ENCODE measurements at regions not wholly inside any gene's neighbourhood (a gene's known extent, or its start where the extent isn't known, plus 50 kb on each side); places are given as distances from the start of the nearest gene placed in this dataset.
A peak's percentile ranks its signal among the peaks of the same experiment; 100 is the strongest.

DNA sequence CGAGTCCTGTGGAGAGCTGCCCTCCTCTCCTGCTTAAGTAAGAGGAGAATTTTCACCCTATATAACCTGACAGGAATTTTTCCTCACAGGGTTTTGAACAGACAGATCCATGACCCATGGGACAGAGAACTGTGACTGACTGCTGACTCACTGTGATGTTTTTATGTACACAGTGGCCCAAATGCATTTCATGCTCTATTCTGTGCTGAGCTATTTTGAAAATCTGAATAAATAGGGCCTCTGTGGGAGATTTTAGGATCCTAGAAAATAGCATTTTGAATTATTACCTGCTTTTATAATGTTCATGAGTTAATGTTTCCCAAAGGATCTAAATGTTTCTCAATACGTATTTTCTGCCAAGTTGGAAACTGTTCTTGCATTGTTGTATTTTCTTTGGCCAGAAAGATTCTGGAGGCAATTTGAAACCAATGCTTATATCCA is 577.4 kb downstream of the HTR1B start:
- no peaks in the 10 kb centered on the region for H3K4me1 ChIP-seq (ENCODE audit: insufficient read depth, low read length)
- intact Hi-C loops (cut with micrococcal nuclease; ENCODE audit: unreplicated experiment): no loop called here
- in situ Hi-C loops (cut with HindIII; ENCODE audit: extremely low pct_ligation_motif_present, low pct_unique_long_range_greater_than_20kb): no loop called here
- no peaks in the 10 kb centered on the region for H4K20me1 ChIP-seq (ENCODE audit: insufficient read depth, low read length)
- H3K36me3 ChIP-seq (replicated peaks in 1 of 2; ENCODE audit: control insufficient read depth in 1 of 2, insufficient read depth in 2 of 2, low read length in 2 of 2): no peaks in the 10 kb centered on the region
- no peaks in the 10 kb centered on the region for H3K9me3 ChIP-seq (ENCODE audit: low read length)
- H3K4me3 ChIP-seq (replicated peaks in 1 of 3; ENCODE audit: insufficient read depth in 1 of 3, low read depth in 2 of 3, low read length in 3 of 3): no peak overlapping the region
- no peak overlapping the region for H3K9ac ChIP-seq (ENCODE audit: insufficient read depth, low read depth, low read length)
- no peaks in the 10 kb centered on the region for H3K79me2 ChIP-seq (ENCODE audit: insufficient read depth, low read length)
- no peaks in the 10 kb centered on the region; a peak in 1 of 5 replicates for H3K27me3 ChIP-seq (ENCODE audit: control insufficient read depth in 1 of 2, insufficient read depth in 2 of 2, low read length in 2 of 2)
- ChIA-PET POLR2A (no interaction called here), CTCF (ENCODE audit: low intra/inter-chr PET ratio, low total read pairs) (no interaction called here)
- BruUV-seq (replicated peaks): no TSS peak
- FAIRE-seq (no peak), DNase-seq (ENCODE audit: low spot score) (no peak), ATAC-seq (peak; percentile 43; the same call in 2 of the 3 replicates)
- H3K27ac ChIP-seq (ENCODE audit: extremely low read length, insufficient read depth, low read length): no peak overlapping the region
- WGBS (ENCODE audit: low lambda C conversion rate): 0% methylated on average over 2 of the region's 2 CpGs
- H3K4me2 ChIP-seq (ENCODE audit: low read depth, low read length): no peak overlapping the region
- H2AFZ ChIP-seq (ENCODE audit: low read length): no peak overlapping the region
- no peak for TF ChIP-seq SAP130 (CRISPR knock-in tag; IDR thresholded peaks at IDR 0.05; ENCODE audit: low read depth)
- no peak for TF ChIP-seq ASH2L (IDR thresholded peaks at IDR 0.05; ENCODE audit: insufficient read length, low read depth, low read length)
- TF ChIP-seq ZBTB42 (CRISPR knock-in tag; IDR thresholded peaks at IDR 0.05): no peak
- no peak for TF ChIP-seq DR1 (CRISPR knock-in tag; IDR thresholded peaks at IDR 0.05)
- TF ChIP-seq, protein P1, sequence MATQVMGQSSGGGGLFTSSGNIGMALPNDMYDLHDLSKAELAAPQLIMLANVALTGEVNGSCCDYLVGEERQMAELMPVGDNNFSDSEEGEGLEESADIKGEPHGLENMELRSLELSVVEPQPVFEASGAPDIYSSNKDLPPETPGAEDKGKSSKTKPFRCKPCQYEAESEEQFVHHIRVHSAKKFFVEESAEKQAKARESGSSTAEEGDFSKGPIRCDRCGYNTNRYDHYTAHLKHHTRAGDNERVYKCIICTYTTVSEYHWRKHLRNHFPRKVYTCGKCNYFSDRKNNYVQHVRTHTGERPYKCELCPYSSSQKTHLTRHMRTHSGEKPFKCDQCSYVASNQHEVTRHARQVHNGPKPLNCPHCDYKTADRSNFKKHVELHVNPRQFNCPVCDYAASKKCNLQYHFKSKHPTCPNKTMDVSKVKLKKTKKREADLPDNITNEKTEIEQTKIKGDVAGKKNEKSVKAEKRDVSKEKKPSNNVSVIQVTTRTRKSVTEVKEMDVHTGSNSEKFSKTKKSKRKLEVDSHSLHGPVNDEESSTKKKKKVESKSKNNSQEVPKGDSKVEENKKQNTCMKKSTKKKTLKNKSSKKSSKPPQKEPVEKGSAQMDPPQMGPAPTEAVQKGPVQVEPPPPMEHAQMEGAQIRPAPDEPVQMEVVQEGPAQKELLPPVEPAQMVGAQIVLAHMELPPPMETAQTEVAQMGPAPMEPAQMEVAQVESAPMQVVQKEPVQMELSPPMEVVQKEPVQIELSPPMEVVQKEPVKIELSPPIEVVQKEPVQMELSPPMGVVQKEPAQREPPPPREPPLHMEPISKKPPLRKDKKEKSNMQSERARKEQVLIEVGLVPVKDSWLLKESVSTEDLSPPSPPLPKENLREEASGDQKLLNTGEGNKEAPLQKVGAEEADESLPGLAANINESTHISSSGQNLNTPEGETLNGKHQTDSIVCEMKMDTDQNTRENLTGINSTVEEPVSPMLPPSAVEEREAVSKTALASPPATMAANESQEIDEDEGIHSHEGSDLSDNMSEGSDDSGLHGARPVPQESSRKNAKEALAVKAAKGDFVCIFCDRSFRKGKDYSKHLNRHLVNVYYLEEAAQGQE (IDR thresholded peaks at IDR 0.05; ENCODE audit: borderline replicate concordance in 1 of 2, low read depth in 1 of 2, low read length in 2 of 2): no peak
- TF ChIP-seq FOXC1 (CRISPR knock-in tag; IDR thresholded peaks at IDR 0.05; ENCODE audit: borderline replicate concordance): no peak
- TF ChIP-seq ZNF550 (CRISPR knock-in tag; IDR thresholded peaks at IDR 0.05; ENCODE audit: borderline replicate concordance): no peak
- TF ChIP-seq TCF7L2 (IDR thresholded peaks at IDR 0.05; ENCODE audit: low read depth, low read length): no peak
- TF ChIP-seq ZNF724P (CRISPR knock-in tag; IDR thresholded peaks at IDR 0.05; ENCODE audit: borderline replicate concordance): no peak
- no peak for TF ChIP-seq ZBTB33 (CRISPR knock-in tag; IDR thresholded peaks at IDR 0.05)
- TF ChIP-seq MTA1 (CRISPR knock-in tag; IDR thresholded peaks at IDR 0.05; ENCODE audit: borderline replicate concordance): no peak
- no peak for TF ChIP-seq ZNF556 (CRISPR knock-in tag; IDR thresholded peaks at IDR 0.05; ENCODE audit: borderline replicate concordance)
- TF ChIP-seq AKAP8 (CRISPR knock-in tag; IDR thresholded peaks at IDR 0.05): no peak
- no peak for TF ChIP-seq IRX3 (CRISPR knock-in tag; IDR thresholded peaks at IDR 0.05; ENCODE audit: borderline replicate concordance, low read depth)
- TF ChIP-seq, protein P2, sequence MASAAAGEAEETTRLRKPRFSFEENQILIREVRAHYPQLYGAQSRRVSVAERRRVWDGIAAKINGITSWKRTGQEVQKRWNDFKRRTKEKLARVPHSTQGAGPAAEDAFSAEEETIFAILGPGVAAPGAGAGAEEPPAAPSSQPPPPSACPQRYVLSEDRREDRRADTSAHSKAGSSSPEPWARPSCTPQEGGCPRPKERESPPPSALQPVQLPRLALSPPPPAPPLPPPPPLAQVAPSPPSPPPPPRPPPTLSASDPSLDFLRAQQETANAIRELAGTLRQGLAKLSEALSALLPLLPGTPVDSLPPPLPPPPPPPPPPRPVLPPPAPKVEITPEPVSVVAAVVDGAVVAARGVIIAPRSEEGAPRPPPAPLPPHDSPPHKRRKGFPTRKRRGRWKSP (CRISPR knock-in tag; IDR thresholded peaks at IDR 0.05): no peak
- TF ChIP-seq CHD2 (IDR thresholded peaks at IDR 0.05; ENCODE audit: low read depth, low read length): no peak

Measured in HepG2 (cell line).